Superior temporal gyrus (tissue), 1 donor: ENCODE measurements at regions not wholly inside any gene's neighbourhood (a gene's known extent, or its start where the extent isn't known, plus 50 kb on each side); places are given as distances from the start of the nearest gene placed in this dataset.

Experiments used
- DNase-seq: peaks from one replicate; pipeline ENCODE4 v3.0.0-alpha.2; 2016; ENCODE audit errors: extremely low spot score

DNA sequence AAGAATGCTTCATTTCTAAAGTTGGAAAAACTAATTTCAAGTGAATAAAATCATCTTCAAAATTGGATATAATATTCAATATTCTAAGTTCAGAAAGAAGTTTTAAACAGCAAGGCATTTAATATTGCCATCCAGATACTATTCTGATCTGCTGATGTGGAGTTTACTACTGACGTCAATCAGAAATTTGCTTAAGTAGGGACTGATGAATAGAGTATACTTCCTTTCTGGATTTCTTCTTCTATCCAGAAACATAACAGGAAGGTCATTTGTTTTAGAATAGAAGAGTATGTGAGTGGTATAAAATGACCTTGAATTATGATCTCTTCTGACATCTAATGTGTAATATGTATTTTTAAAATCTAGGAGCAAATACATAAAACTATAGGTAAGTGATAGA is 308.1 kb upstream of the ADGRL2 start:
- DNase-seq = no peak

DNA sequence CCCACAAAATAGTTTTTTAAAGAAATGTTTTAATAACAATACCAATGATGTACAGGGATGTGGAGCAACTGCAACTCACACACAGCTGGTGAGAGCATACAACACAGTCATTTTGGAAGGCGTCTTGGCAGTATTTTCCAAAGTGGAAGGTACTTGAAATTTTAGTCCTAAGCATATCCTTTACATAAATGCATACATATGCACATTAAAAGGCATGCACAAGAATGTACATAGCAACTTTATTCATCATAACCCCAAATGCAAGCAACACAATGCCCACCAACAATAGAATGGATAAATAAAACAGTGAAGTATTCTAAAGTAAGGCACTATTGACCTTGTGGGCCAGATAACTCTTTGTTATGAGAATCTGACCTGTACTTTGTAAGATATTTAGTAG is 310.1 kb upstream of the ADGRL2 start:
- DNase-seq = no peak

DNA sequence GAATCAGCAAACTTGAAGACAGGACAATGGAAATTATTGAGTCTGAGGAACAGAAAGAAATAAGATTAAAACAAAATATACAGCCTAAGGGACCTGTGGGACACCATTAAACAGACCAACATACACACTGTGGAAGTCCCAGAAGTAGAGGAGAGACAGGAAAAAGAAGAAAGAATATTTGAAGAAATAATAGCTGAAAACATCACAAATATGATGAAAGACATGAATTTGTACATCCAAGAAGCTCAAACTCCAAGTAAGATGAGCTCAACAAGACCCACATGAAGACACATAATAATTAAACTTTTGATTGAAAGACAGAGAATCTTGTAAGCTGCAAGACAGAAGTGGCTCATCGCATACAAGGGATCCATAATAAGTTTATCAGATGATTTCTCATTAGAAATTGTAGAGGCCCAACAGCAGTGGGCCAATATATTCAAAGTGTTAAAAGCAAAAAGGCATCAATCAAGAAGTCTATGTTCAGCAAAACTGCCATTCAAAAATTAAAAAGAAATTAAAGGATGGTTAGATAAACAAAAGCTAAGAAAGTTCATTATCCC is 311.3 kb upstream of the ADGRL2 start:
- no peak for DNase-seq

DNA sequence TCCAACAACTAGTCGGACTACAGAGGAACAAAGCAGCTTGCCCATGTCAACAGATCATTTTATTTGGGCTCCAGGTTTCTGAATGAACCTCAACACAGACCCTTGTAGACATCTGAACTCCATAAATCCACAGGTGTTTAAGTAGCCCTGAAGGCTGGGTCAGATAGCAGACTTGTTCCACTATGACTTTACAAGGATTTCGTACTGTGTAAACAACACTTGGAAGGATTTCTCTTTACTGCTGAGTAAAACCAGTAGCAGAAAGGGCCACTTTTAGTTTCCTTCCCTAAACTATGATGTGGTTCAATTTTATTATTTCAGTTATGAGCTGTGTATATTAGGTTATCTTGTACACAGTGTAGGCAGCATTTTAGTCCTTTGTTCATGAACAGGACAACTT is 316.4 kb upstream of the ADGRL2 start:
- DNase-seq = no peak

DNA sequence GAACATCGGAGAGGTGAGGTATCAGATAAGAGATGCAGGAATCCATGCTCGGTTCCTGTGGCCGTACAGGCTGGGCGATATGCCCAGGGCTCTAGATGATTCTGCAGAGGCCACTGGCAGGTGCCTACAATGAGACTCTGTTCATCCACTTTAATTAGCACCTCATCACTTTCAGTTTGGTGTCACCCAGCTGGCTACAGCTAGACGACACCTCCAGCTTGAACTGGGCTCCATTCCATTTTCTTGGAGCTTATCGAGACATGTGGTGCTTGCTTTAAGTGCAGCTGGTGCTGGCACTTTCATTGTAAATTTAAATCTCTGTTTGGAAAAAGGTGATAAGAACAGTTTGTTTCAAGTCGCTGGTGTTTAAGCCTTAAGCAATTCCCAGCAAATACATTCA is 322.5 kb upstream of the ADGRL2 start:
- DNase-seq = peak; percentile 72

DNA sequence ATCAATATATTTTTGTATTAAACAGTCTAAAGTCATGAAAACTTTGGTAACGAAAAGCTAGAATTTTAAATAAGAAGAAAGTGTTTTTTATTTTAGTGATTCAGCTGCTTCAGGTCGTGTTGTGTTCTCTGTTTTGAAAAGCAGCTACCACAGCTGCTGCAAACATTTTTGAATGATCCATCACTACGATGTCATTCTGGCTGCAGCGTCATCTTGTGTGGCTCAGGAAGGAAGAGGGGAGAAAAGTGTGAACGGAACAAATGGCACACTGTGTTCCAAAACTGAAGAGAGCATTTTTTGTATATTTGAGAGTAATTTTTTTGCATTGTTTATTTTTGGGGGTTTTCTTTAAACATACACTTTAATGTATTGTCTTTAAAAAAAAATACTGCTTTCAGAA is 323.0 kb upstream of the ADGRL2 start:
- peak; percentile 49 for DNase-seq

DNA sequence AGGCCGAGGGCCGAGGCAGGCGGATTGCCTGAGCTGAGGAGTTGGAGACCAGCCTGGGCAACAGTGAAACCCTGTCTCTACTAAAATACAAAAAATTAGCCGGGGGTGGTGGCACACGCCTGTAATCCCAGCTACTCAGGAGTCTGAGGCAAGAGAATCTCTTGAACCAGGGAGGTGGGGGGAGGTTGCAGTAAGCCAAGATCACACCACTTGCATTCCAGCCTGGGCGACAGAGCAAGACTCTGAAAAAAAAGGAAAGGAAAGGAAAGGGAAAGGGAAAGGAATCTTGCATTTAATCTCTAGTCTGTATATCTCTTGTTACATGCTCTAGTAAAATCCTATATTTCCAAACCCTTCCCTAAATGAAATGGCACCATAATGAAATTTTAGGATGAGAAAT is 328.3 kb upstream of the ADGRL2 start:
- no peak for DNase-seq

DNA sequence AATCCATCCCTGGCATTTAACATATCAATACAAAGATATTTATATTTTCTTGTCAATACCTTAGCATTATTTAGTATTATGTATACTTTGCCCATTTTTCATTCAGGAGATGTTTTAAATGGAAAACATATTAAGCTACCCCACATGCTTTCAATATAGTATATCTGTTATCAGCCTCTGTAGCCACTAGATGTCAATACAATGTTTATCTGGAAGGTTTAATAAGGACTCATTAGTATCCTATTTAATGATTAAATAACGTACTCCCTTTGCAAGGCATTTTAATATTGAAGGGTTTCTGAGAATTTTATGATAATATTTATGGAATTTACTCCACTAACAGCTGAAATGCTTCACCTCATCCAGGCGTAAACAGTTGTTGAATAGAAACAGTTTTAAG is 329.5 kb upstream of the ADGRL2 start:
- no peak for DNase-seq

DNA sequence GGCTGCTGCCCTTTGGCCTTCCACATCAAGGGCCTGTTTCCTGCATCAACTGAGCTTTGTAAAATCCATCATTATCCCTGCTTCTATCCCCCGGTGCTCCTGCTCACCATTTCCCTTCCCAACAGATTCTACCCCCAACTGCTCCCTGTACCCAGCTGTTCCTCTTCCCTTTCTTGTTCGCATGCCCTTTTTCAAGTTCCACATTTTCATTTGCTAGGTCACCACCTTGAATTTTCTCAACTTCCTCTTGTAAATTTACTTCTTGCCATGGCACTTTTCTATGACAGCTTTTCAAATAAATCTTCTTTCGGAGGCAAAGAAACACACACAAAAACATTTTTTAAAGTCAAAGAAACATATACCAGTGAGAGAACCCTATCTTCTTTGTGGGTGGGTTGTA is 330.5 kb upstream of the ADGRL2 start:
- no peak for DNase-seq

DNA sequence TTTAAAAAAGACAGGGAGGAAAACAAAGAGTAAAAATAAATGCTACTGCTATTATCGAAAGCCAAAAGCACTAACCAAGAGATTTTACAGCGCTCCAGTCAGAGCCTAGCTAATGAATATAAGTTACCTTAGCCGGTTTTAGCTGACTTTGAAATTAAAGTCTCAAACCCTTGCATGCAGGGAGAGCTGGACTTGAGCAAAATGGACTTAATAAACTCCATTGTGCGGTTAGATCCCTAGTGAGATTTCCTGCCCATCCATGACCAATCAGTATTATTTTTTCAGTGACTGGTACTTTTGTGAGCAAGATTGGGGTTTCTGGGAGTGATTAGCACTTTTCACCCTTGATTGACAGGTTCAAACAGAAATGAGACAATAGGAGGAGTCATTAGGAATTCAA is 333.4 kb upstream of the ADGRL2 start:
- DNase-seq = no peak

DNA sequence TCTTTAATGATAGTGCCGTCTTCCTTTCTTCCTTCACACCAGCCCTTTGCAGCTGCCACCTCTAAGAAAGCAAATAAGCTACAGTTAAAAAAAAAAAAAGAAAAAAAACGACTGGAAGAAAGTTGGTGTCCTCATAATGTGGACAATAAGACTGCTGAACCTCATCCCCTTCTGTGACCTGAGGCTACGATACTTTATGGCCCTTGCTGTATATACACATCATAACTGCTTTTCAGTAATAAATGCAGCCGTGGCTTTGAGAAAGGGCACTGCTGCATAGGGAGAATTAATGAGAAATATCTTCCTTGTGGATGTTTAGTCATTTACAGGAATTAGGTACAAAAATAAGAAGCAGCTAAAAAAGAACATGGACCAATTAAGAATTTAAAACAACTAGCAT is 333.8 kb upstream of the ADGRL2 start:
- DNase-seq = no peak

DNA sequence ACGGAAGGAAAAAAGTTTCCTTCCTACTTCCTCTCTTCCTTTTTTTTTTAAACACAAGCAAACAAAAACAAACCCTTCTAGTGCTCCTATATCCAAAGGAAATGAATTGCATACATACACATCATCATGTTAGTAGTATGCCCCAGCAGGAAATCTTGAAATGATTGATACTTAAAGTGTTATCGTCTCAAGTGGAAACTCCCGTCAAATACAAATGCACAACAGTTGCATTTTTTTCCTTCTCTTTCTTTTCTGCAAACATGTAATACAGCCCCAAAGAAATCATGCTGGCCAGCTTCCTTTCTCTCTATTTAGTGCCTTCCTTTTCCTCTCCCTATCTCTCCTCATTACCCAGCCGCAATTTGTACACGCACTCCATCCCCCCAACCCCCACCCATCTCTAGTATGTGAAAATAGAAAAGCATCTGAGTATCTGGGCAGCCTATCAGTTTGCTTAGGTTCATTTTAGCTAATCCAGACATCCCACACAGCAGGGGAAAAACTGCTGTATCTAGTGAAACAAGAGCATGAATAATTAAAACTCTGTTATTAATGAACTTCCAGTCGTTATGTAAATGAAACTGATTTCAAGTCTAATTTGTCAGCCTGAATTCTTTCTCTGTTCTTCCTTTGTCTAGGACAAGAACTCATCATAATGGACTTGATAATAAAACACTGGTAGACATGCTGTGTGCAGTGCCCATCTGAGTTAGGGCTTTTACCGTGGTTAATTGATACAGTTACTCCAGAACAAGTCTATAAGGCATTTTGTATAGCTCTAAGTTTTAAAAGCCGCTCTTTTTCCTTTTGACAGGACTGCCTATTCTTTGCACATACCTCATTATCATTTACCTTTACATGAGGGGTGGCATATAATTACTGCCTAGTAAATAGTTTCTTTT is 336.5 kb upstream of the ADGRL2 start:
- DNase-seq = no peak

DNA sequence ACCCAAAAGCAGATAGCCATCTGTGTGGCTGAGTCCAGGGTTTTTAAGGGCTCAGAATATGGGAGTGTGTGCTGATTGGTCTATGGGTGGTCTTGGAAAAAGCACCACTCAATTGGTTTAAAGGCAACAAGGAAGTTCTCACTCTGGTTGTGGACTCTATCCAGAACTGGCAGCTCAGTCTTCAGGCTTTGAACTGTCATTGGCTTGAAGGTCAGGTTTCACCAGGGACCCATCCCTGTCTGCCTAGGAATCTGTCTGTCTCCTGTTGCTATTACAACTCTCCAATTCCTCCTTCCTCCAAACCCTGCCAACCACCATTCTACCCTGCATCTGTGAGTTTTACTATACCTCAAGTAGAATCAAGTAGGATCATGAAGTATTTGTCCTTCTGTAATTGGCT is 341.7 kb upstream of the ADGRL2 start:
- no peak for DNase-seq

DNA sequence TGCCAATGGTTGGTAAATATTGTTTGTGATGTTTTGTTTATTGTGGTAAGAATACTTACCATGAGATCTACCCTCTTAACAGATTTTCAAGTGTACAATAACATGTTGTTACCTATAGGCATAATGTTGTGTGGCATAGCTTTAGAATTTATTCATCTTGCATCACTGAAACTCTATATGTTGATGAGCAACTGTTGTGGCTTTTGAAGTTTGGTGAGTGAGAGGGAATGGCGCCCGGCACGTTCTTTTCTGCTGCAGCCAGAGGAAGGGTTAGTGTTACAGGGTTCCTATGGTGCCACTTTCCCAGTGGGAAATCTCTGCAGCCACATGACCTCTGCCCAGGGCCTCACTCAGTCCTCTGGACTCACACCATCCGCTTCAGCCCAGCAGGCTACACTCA is 342.5 kb upstream of the ADGRL2 start:
- no peak for DNase-seq

DNA sequence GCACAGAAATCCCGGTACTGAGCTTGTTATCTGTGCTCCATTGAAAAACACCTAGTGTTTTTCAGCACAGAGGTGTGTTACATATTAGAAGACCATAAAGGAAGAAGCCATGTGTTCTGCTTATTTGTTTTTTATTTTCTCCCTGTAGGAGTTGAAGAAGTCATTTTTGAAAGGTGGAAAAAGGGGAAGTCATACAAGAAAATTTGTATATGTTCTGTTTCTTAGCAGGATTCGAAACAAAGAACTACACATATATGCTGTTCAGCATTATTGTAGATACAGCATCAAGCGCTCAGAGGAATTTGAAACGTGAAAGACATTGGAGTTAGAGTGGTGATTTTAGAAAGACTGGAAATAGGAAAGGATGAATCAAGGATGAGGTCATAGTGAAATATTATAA is 345.3 kb upstream of the ADGRL2 start:
- no peak for DNase-seq

DNA sequence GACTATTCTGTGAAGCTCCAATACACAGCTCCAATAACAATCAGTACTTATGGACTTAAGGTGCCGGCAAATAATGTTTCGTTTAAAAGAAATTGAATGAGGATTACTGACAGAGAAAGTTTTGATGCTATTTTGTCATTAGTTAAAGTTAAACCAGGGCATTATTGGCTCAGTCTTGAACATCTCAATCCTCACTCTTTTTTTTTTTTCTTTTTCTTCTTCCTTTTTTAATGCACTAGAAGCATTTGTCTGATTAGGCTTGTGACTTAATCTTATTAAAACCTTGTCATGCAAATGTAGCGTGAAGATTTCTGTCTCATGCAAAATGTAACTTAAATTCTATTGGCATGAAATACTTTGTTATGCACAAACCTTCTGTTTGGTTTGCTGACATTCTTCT is 346.8 kb upstream of the ADGRL2 start:
- DNase-seq = no peak

DNA sequence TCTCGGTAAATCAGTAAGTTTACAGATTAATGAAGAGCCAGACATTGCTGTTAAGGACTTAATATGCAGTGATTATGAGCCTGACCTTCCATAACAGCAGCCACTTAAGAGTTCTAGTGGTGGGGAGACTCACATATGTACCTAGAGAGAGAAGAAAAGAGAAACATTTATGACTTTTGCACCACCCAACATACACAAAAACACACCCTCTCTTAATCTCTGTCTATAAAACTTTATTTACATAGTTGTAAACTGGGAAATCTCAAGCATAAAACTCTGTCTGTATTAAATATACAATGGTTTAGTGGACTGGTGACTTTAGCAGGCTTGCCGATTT is 347.4 kb upstream of the ADGRL2 start:
- no peak for DNase-seq

DNA sequence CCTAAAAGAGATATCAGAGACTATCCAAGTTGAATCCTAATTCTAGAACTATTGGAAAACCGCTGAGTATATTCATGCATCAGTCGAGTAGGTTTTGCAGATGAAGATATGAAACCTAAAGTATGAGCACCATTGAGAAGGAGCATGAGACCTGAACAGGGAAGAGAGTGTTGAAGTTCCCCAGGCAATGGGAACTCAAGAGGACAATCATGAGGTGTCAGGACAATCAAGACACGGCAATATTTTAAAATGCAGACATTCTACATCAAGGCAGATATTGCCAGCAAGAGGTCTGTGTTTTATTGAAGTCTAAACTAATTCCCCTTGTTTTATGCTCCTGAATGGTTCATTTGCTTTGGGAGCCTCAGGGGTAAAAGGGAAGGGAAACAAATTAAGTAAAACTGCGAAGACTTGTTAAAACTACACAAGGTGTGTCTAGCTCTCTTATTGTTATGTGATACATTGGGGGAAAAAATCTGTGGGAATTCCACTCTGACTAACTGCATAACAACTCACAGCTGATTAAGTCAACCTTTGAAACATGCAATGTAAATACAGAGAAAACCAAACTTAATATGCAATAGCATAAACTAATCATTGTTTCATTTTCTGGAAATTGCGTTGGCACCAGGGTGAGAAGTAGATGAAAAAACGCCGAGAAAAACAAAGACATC is 347.9 kb upstream of the ADGRL2 start:
- DNase-seq = no peak

DNA sequence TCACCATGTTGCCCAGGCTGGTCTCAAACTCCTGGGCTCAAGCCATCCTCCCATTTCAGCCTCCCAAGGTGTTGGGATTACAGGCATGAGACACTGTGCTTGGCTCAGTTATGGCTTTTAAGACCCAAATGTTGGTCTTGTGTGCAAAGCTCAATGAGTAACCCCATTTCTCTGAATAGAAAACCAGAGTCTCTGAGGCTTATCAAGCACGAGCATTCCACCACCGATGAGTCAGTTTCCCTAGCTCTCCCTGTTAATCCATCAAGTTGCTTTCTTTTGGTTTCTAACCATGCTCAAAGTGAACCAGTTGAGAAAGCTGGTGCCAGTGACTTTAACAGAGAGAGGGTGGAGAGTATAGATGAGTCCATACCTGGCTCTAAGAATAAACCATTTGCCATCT is 350.9 kb upstream of the ADGRL2 start:
- DNase-seq = no peak

DNA sequence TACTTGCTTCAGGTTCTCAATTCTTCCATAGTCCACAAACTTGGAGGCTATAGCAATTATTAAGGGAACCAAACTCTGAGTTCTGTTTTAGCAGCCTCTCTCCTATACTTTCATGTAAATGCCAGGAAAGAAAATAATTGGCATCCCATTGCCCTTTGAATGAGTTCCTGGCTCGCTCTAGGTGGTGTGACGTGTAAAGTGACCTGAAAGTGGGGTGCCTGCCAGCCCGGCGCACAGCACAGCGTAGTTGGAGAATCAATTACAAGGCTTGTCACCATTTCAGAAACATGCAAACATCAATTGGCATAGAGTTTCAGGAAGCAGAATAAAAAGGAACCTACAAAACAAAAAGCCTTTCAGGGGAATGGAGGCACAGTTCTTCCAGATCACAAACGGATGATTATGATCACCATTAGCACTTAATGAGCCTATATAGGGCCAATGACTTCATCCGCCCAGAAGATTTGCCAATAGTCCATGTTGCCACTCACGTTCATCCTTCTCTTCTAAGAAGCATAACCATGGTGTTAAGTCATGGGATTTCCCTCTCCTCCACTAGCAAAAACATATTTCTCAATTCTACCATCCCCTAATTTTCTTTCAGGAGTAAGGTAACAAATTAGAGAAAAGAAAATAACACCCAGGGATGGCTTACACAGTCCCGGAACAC is 354.6 kb upstream of the ADGRL2 start:
- DNase-seq = no peak

DNA sequence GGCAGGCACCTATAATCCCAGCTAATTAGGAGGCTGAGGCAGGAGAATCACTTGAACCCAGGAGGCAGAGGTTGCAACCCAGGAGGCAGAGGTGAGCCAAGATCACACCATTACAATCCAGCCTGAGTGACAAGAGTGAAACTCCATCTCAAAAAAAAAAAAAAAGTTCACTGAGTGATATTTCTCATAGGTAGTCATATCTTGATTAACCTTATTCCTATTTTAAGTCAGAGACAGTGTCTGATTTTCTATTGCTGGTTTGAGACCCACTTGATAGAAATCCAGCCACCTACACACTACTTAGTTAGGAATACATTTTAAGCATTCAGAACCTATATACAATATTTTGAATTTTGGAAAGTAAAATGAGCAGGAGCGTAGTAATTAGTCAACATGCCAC is 357.4 kb upstream of the ADGRL2 start:
- DNase-seq = no peak

DNA sequence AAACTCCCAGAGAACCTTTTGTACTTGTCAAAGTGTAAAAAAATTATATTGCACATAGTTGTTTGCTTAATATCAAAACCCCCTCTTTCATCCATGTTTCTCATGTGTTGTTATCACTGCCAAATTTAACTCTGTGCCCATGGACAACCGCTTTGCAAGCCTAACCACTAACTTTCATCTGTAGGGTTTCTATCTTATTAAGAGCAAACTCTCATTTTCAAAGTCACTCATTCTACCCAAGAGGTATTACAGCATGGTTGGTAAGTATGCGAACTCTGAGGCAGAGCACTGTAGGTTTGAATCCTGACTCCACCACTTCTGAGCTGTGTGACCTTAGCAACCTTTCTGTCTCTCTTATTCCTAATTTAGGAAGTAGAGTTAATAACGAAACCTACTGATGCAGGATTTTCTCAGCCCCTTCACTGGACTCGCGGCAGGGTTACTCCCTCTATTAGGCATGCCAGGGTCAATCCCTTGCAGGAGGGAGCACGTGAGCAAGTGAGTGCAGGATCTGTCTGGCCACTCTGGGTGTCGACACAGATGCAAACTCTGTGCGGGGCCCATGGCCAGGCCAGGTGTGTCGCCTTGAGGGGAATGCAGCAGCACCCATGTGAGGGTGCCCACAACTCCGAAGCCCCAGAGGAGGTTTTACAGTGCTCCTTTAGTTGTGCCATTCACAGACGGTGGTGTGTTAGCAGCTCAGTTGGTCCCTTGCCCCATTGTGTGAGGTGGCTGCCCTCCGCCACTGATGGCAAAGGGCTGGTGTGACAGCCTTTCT is 361.5 kb upstream of the ADGRL2 start:
- DNase-seq = no peak
